SK-N-SH treated with all-trans-retinoic acid at 6 μM for 48 hours (cell line): ENCODE measurements at regions not wholly inside any gene's neighbourhood (a gene's known extent, or its start where the extent isn't known, plus 50 kb on each side); places are given as distances from the start of the nearest gene placed in this dataset.

Experiments used
- ATAC-seq: fragments of 200-7000 bp; cut with Tn5 transposase; 3 replicates; pipeline ENCODE4 v1.9.1; 2020; ENCODE audit warnings: mild to moderate bottlenecking, moderate library complexity
- ARNTL ChIP-seq: fragments of 450-650 bp; formaldehyde crosslinking; IDR thresholded peaks from 2 replicates; pipeline ENCODE4 v1.5.0; 2020; ENCODE audit warnings: low read depth, mild to moderate bottlenecking, moderate library complexity, borderline replicate concordance
- BACH2 ChIP-seq: fragments of 250-450 bp; sonication (Bioruptor Pico); IDR thresholded peaks from 2 replicates; pipeline ENCODE4 v1.9.0; 2021; ENCODE audit warnings: mild to moderate bottlenecking, borderline replicate concordance
- CSDC2 ChIP-seq: fragments of 250-450 bp; sonication (Bioruptor Pico); IDR thresholded peaks from 2 replicates; pipeline ENCODE4 v1.5.0; 2020; ENCODE audit warnings: mild to moderate bottlenecking, moderate library complexity
- ESRRG ChIP-seq: fragments of 250-450 bp; sonication (Bioruptor Pico); IDR thresholded peaks from 2 replicates; pipeline ENCODE4 v1.6.1; 2021; ENCODE audit warnings: mild to moderate bottlenecking
- GLIS3 ChIP-seq: fragments of 250-450 bp; sonication (Bioruptor Pico); IDR thresholded peaks from 2 replicates; pipeline ENCODE4 v1.5.0; 2020; ENCODE audit warnings: mild to moderate bottlenecking, moderate library complexity
- ISL1 ChIP-seq: fragments of 250-450 bp; sonication (Bioruptor Pico); IDR thresholded peaks from 2 replicates; pipeline ENCODE4 v2.1.2; 2022; ENCODE audit warnings: mild to moderate bottlenecking, moderate library complexity
- OSR1 ChIP-seq: fragments of 250-450 bp; sonication (Bioruptor Pico); IDR thresholded peaks from 2 replicates; pipeline ENCODE4 v1.8.0; 2022; ENCODE audit warnings: moderate library complexity, mild to moderate bottlenecking, inconsistent platforms
- PPARA ChIP-seq: fragments of 250-450 bp; sonication (Bioruptor Pico); IDR thresholded peaks from 2 replicates; pipeline ENCODE4 v1.5.0; 2020; ENCODE audit warnings: mild to moderate bottlenecking, borderline replicate concordance
- RARB ChIP-seq: fragments of 250-450 bp; sonication (Bioruptor Pico); IDR thresholded peaks from 2 replicates; pipeline ENCODE4 v1.8.0; 2021; ENCODE audit warnings: mild to moderate bottlenecking, moderate library complexity
- SNAI2 ChIP-seq: fragments of 250-450 bp; sonication (Bioruptor Pico); IDR thresholded peaks from 2 replicates; pipeline ENCODE4 v1.5.0; 2020; ENCODE audit warnings: mild to moderate bottlenecking, moderate library complexity
- TCF4 ChIP-seq: fragments of 250-450 bp; sonication (Bioruptor Pico); IDR thresholded peaks from 2 replicates; pipeline ENCODE4 v1.8.0; 2021; ENCODE audit warnings: mild to moderate bottlenecking, moderate library complexity, borderline replicate concordance
- TOX ChIP-seq: fragments of 250-450 bp; sonication (Bioruptor Pico); IDR thresholded peaks from 2 replicates; pipeline ENCODE4 v1.8.0; 2021; ENCODE audit warnings: mild to moderate bottlenecking, moderate library complexity, borderline replicate concordance
- ZC3H10 ChIP-seq: fragments of 250-450 bp; sonication (Bioruptor Pico); IDR thresholded peaks from 2 replicates; pipeline ENCODE4 v1.5.1; 2021; ENCODE audit warnings: mild to moderate bottlenecking, moderate library complexity
- ZFP3 ChIP-seq: fragments of 250-450 bp; sonication (Bioruptor Pico); IDR thresholded peaks from 2 replicates; pipeline ENCODE4 v1.5.0; 2020; ENCODE audit warnings: mild to moderate bottlenecking, moderate library complexity
- ZNF565 ChIP-seq: fragments of 450-650 bp; formaldehyde crosslinking; conservative IDR thresholded peaks from 2 replicates; pipeline ENCODE4 v1.5.0; 2020; ENCODE audit warnings: low read depth, mild to moderate bottlenecking, moderate library complexity
- ZNF70 ChIP-seq: fragments of 450-650 bp; formaldehyde crosslinking; IDR thresholded peaks from 2 replicates; pipeline ENCODE4 v1.5.0; 2020; ENCODE audit warnings: mild to moderate bottlenecking, moderate library complexity
- ZNF8 ChIP-seq: fragments of 450-650 bp; formaldehyde crosslinking; IDR thresholded peaks from 2 replicates; pipeline ENCODE4 v1.5.0; 2020; ENCODE audit warnings: mild to moderate bottlenecking, moderate library complexity
- TF ChIP-seq, protein P1 (sequence below): fragments of 250-450 bp; sonication (Bioruptor Pico); IDR thresholded peaks from 2 replicates; pipeline ENCODE4 v1.5.1; 2020; ENCODE audit warnings: low read depth, mild to moderate bottlenecking, moderate library complexity
- TF ChIP-seq, protein P2 (sequence below): fragments of 250-450 bp; sonication (Bioruptor Pico); IDR thresholded peaks from 2 replicates; pipeline ENCODE4 v1.5.1; 2021; ENCODE audit warnings: mild to moderate bottlenecking, moderate library complexity
- TF ChIP-seq, protein P3 (sequence below): fragments of 250-450 bp; sonication (Bioruptor Pico); IDR thresholded peaks from 2 replicates; pipeline ENCODE4 v1.8.0; 2020; ENCODE audit warnings: mild to moderate bottlenecking, moderate library complexity, borderline replicate concordance
- TF ChIP-seq, protein P4 (sequence below): fragments of 250-450 bp; sonication (Bioruptor Pico); IDR thresholded peaks from 2 replicates; pipeline ENCODE4 v1.8.0; 2021; ENCODE audit warnings: low read depth, mild to moderate bottlenecking, moderate library complexity, borderline replicate concordance

DNA sequence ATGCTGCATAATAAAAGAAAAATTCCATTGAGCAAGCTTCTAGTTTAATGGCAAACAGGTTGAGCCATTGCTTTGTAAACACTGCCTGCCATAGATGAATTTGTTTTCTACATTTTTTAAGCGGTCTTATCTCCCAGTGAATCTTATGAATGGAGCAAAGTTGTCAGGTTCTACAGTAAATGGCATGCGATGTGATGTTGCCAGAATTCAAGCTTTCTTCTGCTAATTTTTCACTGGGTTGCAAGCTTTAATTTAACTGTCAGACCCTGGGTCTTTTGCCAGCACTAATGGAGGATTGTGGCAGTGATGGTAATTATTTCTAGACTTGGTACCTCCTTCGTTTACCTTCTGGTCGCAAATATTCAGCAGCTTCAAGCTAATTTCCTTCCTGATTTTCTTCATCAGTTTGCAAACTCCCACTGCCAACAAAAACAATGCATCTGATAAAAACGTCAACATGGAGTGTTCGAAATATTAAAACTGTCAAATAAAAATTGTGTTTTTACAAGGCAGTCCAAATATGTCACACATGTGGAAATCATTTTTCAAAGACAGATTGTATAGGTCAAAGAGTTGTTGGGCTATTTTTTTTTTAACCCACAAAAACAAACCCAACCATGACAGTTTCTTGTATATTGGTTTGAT, 274.2 kb upstream of the ERCC4 start (continued):
- TF ChIP-seq, protein P1, sequence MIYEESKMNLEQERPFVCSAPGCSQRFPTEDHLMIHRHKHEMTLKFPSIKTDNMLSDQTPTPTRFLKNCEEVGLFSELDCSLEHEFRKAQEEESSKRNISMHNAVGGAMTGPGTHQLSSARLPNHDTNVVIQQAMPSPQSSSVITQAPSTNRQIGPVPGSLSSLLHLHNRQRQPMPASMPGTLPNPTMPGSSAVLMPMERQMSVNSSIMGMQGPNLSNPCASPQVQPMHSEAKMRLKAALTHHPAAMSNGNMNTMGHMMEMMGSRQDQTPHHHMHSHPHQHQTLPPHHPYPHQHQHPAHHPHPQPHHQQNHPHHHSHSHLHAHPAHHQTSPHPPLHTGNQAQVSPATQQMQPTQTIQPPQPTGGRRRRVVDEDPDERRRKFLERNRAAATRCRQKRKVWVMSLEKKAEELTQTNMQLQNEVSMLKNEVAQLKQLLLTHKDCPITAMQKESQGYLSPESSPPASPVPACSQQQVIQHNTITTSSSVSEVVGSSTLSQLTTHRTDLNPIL (CRISPR knock-in tag): no peak
- TF ChIP-seq SNAI2 (CRISPR knock-in tag): no peak

DNA sequence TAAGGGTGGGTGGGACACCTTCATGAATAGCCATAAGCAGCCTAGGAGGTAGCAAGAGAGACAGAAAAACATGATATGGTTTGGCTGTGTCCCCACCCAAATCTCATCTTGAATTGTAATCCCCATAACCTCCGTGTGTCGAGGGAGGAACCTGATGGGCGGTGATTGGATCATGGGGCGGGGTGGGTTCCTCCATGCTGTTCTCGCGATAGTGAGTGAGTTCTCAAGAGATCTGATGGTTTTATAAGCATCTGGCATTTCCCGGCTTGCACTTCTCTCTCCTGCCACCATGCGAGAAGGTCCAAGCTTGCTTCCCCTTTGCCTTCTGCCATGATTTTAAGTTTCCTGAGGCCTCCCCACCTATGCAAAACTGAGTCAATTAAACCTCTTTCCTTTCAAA, 259.1 kb upstream of the ERCC4 start:
- no peak for ATAC-seq
- TF ChIP-seq PPARA (CRISPR knock-in tag) (no peak), CSDC2 (CRISPR knock-in tag) (no peak), GLIS3 (no peak), OSR1 (CRISPR knock-in tag) (no peak), SNAI2 (CRISPR knock-in tag) (no peak), TOX (CRISPR knock-in tag) (no peak), ISL1 (no peak), TCF4 (no peak), ZNF8 (CRISPR knock-in tag) (no peak), ESRRG (CRISPR knock-in tag) (no peak), ZC3H10 (CRISPR knock-in tag) (no peak), ZNF565 (CRISPR knock-in tag) (no peak), ZFP3 (CRISPR knock-in tag) (no peak), RARB (CRISPR knock-in tag) (no peak), BACH2 (CRISPR knock-in tag) (no peak)
- TF ChIP-seq, protein P2, sequence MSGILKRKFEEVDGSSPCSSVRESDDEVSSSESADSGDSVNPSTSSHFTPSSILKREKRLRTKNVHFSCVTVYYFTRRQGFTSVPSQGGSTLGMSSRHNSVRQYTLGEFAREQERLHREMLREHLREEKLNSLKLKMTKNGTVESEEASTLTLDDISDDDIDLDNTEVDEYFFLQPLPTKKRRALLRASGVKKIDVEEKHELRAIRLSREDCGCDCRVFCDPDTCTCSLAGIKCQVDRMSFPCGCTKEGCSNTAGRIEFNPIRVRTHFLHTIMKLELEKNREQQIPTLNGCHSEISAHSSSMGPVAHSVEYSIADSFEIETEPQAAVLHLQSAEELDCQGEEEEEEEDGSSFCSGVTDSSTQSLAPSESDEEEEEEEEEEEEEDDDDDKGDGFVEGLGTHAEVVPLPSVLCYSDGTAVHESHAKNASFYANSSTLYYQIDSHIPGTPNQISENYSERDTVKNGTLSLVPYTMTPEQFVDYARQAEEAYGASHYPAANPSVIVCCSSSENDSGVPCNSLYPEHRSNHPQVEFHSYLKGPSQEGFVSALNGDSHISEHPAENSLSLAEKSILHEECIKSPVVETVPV (CRISPR knock-in tag): no peak
- TF ChIP-seq, protein P1 (CRISPR knock-in tag): no peak
- TF ChIP-seq, protein P3, sequence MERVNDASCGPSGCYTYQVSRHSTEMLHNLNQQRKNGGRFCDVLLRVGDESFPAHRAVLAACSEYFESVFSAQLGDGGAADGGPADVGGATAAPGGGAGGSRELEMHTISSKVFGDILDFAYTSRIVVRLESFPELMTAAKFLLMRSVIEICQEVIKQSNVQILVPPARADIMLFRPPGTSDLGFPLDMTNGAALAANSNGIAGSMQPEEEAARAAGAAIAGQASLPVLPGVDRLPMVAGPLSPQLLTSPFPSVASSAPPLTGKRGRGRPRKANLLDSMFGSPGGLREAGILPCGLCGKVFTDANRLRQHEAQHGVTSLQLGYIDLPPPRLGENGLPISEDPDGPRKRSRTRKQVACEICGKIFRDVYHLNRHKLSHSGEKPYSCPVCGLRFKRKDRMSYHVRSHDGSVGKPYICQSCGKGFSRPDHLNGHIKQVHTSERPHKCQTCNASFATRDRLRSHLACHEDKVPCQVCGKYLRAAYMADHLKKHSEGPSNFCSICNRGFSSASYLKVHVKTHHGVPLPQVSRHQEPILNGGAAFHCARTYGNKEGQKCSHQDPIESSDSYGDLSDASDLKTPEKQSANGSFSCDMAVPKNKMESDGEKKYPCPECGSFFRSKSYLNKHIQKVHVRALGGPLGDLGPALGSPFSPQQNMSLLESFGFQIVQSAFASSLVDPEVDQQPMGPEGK (CRISPR knock-in tag): no peak

DNA sequence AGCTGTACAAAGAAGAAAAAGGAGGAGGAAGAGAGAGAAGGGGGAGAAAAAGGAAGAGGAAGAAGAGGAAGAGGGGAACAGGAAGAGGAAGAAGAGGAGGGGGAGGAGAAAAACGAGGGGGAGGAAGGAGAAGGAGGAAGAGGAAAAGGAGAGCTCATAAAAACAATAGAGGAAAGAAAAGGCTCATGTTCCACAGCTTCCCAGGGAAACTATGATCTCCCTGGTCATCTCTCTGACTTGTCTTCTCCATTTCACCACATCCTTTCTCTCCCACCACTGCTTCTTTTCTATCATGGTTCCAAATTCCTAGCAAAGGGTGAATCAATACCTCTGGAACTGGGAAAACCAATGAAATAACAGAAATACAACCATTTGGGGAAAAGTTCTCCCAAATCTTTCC, 254.1 kb upstream of the ERCC4 start:
- ATAC-seq: no peak
- TF ChIP-seq PPARA (CRISPR knock-in tag) (no peak), ZNF8 (CRISPR knock-in tag) (no peak), ARNTL (CRISPR knock-in tag) (no peak), ZC3H10 (CRISPR knock-in tag) (no peak)
- TF ChIP-seq, protein P4, sequence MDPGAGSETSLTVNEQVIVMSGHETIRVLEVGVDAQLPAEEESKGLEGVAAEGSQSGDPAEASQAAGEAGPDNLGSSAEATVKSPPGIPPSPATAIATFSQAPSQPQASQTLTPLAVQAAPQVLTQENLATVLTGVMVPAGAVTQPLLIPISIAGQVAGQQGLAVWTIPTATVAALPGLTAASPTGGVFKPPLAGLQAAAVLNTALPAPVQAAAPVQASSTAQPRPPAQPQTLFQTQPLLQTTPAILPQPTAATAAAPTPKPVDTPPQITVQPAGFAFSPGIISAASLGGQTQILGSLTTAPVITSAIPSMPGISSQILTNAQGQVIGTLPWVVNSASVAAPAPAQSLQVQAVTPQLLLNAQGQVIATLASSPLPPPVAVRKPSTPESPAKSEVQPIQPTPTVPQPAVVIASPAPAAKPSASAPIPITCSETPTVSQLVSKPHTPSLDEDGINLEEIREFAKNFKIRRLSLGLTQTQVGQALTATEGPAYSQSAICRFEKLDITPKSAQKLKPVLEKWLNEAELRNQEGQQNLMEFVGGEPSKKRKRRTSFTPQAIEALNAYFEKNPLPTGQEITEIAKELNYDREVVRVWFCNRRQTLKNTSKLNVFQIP: no peak

DNA sequence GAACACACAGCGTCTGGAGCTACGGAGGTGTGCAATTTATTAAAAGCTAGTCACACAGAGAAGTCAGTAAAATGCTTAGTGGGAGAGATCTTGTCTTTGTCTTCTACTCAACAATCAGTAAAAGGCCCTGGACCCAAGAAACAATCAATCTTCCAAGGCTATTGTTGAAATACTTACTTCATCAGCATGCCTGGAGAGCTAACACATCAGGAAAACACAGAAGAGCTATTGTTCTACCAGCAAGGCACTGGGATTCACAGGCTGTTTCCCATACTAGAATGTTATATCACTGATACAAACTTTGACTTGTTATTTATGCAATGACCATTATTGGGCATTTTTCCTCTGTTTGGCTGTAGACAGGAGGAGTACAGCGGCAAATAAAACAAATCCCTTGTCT, 247.8 kb upstream of the ERCC4 start:
- no peak for TF ChIP-seq RARB (CRISPR knock-in tag)
- TF ChIP-seq ZNF70 (CRISPR knock-in tag): no peak
- TF ChIP-seq, protein P1 (CRISPR knock-in tag): no peak
- TF ChIP-seq CSDC2 (CRISPR knock-in tag): no peak
- TF ChIP-seq TOX (CRISPR knock-in tag): no peak
- no peak for TF ChIP-seq PPARA (CRISPR knock-in tag)
- no peak for ATAC-seq
